Ishikawa (cell line): ENCODE measurements at regions not wholly inside any gene's neighbourhood (a gene's known extent, or its start where the extent isn't known, plus 50 kb on each side); places are given as distances from the start of the nearest gene placed in this dataset.

ENCODE experiments used
- CEBPB ChIP-seq: IDR thresholded peaks from 2 replicates; pipeline ENCODE4 v1.6.1; 2012
- CREB1 ChIP-seq: IDR thresholded peaks from 2 replicates; pipeline ENCODE4 v1.6.1; 2012; ENCODE audit warnings: low read depth
- EGR1 ChIP-seq: IDR thresholded peaks from 2 replicates; pipeline ENCODE4 v1.6.1; 2012
- EP300 ChIP-seq: IDR thresholded peaks from 2 replicates; pipeline ENCODE4 v1.6.1; 2012; ENCODE audit warnings: borderline replicate concordance
- FOXM1 ChIP-seq: IDR thresholded peaks from 2 replicates; pipeline ENCODE4 v1.6.1; 2012; ENCODE audit warnings: low read depth, borderline replicate concordance
- NFIC ChIP-seq: IDR thresholded peaks from 2 replicates; pipeline ENCODE4 v1.6.1; 2012
- RAD21 ChIP-seq: IDR thresholded peaks from 2 replicates; pipeline ENCODE4 v1.6.1; 2012; ENCODE audit warnings: low read depth
- TAF1 ChIP-seq: IDR thresholded peaks from 2 replicates; pipeline ENCODE4 v1.6.1; 2012; ENCODE audit warnings: low read depth, mild to moderate bottlenecking
- TCF12 ChIP-seq: IDR thresholded peaks from 2 replicates; pipeline ENCODE4 v1.6.1; 2012; ENCODE audit warnings: low read depth
- TEAD4 ChIP-seq: IDR thresholded peaks from 2 replicates; pipeline ENCODE4 v1.6.1; 2012
- YY1 ChIP-seq: IDR thresholded peaks from 2 replicates; pipeline ENCODE4 v1.6.1; 2012; ENCODE audit warnings: low read depth
- ZBTB7A ChIP-seq: IDR thresholded peaks from 2 replicates; pipeline ENCODE4 v1.6.1; 2012; ENCODE audit warnings: low read depth
- TF ChIP-seq, protein P1 (sequence below): IDR thresholded peaks from 2 replicates; pipeline ENCODE4 v1.6.1; 2012
- TF ChIP-seq, protein P2 (sequence below): IDR thresholded peaks from 2 replicates; pipeline ENCODE4 v1.6.1; 2012; ENCODE audit warnings: low read depth, mild to moderate bottlenecking
- TF ChIP-seq, protein P3 (sequence below): IDR thresholded peaks from 2 replicates; pipeline ENCODE4 v1.6.1; 2012

DNA sequence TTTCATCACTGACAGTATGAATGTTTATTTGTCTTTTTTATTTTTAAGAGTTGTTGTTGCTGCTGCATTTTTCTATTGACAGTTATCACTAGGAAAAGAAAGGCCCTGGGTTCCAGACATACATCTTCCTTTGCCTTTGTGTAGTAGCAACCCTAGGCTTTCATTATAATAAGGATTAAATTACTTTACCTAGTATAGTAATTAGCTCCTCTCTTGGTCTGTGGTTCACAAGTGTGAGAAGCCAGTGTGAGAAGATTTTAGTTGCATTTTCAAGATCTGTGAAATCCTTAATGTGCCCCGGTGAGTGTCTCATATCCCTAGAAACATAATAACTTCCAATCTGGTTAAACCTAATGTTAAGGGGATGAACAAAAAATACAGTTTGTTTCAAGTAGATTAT lies 799.3 kb upstream of the MAP3K7 start:
- TF ChIP-seq, protein P1, sequence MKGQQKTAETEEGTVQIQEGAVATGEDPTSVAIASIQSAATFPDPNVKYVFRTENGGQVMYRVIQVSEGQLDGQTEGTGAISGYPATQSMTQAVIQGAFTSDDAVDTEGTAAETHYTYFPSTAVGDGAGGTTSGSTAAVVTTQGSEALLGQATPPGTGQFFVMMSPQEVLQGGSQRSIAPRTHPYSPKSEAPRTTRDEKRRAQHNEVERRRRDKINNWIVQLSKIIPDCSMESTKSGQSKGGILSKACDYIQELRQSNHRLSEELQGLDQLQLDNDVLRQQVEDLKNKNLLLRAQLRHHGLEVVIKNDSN, result no peak
- TF ChIP-seq TEAD4 (no peak), FOXM1 (no peak), TAF1 (no peak), EP300 (no peak), RAD21 (no peak), CEBPB (no peak)
- TF ChIP-seq, protein P2, sequence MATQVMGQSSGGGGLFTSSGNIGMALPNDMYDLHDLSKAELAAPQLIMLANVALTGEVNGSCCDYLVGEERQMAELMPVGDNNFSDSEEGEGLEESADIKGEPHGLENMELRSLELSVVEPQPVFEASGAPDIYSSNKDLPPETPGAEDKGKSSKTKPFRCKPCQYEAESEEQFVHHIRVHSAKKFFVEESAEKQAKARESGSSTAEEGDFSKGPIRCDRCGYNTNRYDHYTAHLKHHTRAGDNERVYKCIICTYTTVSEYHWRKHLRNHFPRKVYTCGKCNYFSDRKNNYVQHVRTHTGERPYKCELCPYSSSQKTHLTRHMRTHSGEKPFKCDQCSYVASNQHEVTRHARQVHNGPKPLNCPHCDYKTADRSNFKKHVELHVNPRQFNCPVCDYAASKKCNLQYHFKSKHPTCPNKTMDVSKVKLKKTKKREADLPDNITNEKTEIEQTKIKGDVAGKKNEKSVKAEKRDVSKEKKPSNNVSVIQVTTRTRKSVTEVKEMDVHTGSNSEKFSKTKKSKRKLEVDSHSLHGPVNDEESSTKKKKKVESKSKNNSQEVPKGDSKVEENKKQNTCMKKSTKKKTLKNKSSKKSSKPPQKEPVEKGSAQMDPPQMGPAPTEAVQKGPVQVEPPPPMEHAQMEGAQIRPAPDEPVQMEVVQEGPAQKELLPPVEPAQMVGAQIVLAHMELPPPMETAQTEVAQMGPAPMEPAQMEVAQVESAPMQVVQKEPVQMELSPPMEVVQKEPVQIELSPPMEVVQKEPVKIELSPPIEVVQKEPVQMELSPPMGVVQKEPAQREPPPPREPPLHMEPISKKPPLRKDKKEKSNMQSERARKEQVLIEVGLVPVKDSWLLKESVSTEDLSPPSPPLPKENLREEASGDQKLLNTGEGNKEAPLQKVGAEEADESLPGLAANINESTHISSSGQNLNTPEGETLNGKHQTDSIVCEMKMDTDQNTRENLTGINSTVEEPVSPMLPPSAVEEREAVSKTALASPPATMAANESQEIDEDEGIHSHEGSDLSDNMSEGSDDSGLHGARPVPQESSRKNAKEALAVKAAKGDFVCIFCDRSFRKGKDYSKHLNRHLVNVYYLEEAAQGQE, result no peak

DNA sequence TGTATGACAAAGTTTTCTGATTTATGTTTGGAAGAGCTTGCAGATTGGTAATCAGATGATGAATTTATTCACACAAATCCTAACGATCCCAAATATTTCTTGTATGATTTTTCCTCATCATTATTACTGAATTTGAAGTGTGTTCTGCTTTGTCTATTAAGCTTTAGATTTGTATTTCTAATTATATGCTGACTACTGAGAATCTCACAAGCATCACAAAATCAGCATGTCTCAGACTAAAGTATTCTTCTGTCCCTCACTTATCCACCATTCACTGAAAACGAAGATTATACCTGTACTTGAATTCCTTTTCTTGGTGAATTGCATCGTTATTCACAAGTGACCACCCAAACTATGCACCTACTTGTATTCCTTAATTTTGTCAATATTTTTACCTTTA lies 796.3 kb upstream of the MAP3K7 start:
- TF ChIP-seq YY1 (no peak), ZBTB7A (no peak), EGR1 (no peak), CREB1 (no peak), TCF12 (no peak), NFIC (no peak), TAF1 (no peak), TEAD4 (no peak)
- TF ChIP-seq, protein P3, sequence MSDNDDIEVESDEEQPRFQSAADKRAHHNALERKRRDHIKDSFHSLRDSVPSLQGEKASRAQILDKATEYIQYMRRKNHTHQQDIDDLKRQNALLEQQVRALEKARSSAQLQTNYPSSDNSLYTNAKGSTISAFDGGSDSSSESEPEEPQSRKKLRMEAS, result no peak
- TF ChIP-seq, protein P2, result no peak
- TF ChIP-seq, protein P1, result no peak

DNA sequence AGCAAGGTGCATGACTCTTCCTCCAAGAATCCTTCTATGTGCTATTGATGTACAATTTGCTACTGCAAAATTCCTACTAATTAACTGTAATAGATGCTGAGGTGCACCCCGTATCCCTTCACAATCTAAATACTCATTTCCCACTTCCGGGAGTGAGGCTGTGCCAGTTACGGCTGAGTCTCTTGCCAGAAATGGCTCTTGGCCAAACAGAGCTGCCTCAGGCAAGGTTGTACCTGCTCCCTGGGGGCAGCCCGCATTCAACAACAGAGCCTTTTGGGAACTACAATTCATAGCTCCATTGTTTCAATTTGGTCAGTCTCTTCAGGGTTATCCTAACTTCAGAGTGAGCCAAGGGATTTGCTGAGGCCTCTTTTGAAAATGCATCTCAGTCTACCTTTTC lies 789.8 kb upstream of the MAP3K7 start:
- TF ChIP-seq TAF1 (no peak), NFIC (peak; percentile 35; the same call in 1 of the 2 replicates), TEAD4 (no peak)

DNA sequence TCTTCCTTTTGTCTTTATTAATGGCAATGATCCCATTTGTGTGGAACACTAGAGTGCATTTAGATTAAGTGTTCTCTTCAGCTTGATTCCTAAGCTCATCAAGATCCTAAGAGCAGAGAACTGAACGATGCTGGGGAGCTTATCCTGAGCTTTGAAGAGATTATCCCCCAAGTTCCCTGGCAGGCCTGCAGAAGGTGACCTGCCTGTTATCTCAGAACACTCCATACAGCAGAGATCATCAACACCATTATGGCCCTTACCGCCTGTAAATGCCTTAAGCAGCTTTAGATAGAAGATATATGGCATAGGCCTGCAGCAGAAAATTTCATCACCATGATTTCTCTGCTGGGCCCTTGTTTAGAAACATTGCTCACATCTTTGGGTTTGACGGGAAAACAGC lies 779.9 kb upstream of the MAP3K7 start:
- no peak for TF ChIP-seq EGR1

DNA sequence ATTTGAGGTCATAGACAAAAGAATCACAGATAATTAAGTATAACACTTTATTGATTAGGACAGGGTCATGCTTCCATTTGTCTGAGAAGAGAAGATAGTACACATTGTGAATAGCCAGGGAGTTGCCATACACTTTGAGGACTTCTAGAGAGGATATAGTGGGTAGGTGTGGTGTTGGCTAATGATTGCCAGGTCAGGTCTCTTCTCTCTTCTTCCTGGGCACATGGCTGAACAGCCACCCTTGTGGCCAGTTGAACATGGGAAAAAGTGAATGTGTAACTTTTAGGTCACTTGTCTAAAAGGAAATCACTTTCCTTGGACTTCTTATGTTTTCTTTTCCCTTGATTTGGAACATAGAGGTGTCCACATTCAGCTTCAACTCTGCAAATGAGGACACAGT lies 772.1 kb upstream of the MAP3K7 start:
- no peak for TF ChIP-seq NFIC
- no peak for TF ChIP-seq CREB1
- TF ChIP-seq FOXM1, result no peak
- no peak for TF ChIP-seq EGR1
- no peak for TF ChIP-seq CEBPB
- no peak for TF ChIP-seq EP300
- no peak for TF ChIP-seq TAF1
- TF ChIP-seq, protein P2, result no peak
- no peak for TF ChIP-seq RAD21
- no peak for TF ChIP-seq TCF12
- TF ChIP-seq, protein P3, result no peak
- TF ChIP-seq, protein P1, result no peak
- no peak for TF ChIP-seq YY1
- TF ChIP-seq TEAD4, result no peak
- no peak for TF ChIP-seq ZBTB7A

DNA sequence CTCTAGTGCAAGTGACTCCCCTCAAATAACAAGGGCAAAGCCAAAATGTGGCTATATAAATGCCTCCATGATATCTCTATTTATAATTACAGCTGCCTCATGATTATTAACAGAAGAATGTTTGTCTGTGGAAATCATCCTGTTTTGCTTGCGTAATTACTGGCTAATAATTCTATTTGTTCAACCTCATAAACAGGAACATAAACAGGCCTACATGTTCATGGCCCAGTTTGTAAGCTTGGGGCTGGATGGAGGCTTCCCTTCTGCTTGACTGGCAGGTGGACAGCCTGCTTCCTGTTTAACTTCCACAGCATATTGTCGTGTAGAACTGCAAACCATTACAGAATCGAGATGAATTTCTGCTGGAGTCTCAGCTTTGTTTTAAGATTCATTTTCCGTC lies 766.0 kb upstream of the MAP3K7 start:
- TF ChIP-seq CEBPB (no peak), TAF1 (no peak), YY1 (no peak), EGR1 (no peak), TCF12 (no peak)
- TF ChIP-seq, protein P3, result no peak
